ENCODE measurements at regions not wholly inside any gene's neighbourhood (a gene's known extent, or its start where the extent isn't known, plus 50 kb on each side); places are given as distances from the start of the nearest gene placed in this dataset.

- Mint-ChIP-seq H3K36me3 (ENCODE audit: low read depth, unreplicated experiment) (peaks cover 2% of the 10 kb centered on the region), H3K27ac (ENCODE audit: unreplicated experiment) (no peak overlapping the region), H3K9me3 (ENCODE audit: unreplicated experiment) (peaks cover 15% of the 10 kb centered on the region), H3K4me1 (ENCODE audit: low read depth, unreplicated experiment) (peaks cover 22% of the 10 kb centered on the region), H3K4me3 (ENCODE audit: unreplicated experiment) (no peak overlapping the region), H3K27me3 (ENCODE audit: low read depth, unreplicated experiment) (peaks cover 18% of the 10 kb centered on the region)
- no peak for DNase-seq (ENCODE audit: low read depth)
- Histone ChIP-seq H3K4me1 (ENCODE audit: insufficient read depth, low read length) (peaks cover 4% of the 10 kb centered on the region), H3K9me3 (ENCODE audit: insufficient read depth, low read depth, low read length) (no peaks in the 10 kb centered on the region), H3K79me2 (ENCODE audit: insufficient read depth, low read length) (no peaks in the 10 kb centered on the region), H3K27ac (ENCODE audit: low read depth, low read length) (no peak overlapping the region), H3K4me2 (ENCODE audit: low read length) (no peak overlapping the region), H3K36me3 (ENCODE audit: insufficient read depth, low read length) (no peaks in the 10 kb centered on the region), H3K9ac (ENCODE audit: low read length) (no peak overlapping the region), H3K27me3 (ENCODE audit: insufficient read depth, low read length) (no peaks in the 10 kb centered on the region), H4K20me1 (ENCODE audit: insufficient read depth, low read length) (no peaks in the 10 kb centered on the region), H3K4me3 (ENCODE audit: insufficient read depth, low read depth, low read length) (no peak overlapping the region), H2AFZ (ENCODE audit: low read depth, low read length) (no peak overlapping the region)
- TF ChIP-seq EZH2 (IDR thresholded peaks at IDR 0.05; ENCODE audit: insufficient read depth, low read length) (no peak), CTCF (IDR thresholded peaks at IDR 0.05; ENCODE audit: insufficient read depth, low read depth, low read length) (no peak)
- no peak for FAIRE-seq
These were observed 244.6 kb downstream of the TOMM20 start for GRCh38 chr1:234884006-234884405.

- H3K9ac ChIP-seq (ENCODE audit: low read length): no peak overlapping the region
- no peaks in the 10 kb centered on the region for H3K79me2 ChIP-seq (ENCODE audit: insufficient read depth, low read length)
- Mint-ChIP-seq H3K4me1 (ENCODE audit: low read depth, unreplicated experiment) (peaks cover 22% of the 10 kb centered on the region), H3K27ac (ENCODE audit: unreplicated experiment) (no peak overlapping the region), H3K27me3 (ENCODE audit: low read depth, unreplicated experiment) (peaks cover 18% of the 10 kb centered on the region), H3K4me3 (ENCODE audit: unreplicated experiment) (no peak overlapping the region), H3K9me3 (ENCODE audit: unreplicated experiment) (peaks cover 13% of the 10 kb centered on the region), H3K36me3 (ENCODE audit: low read depth, unreplicated experiment) (peaks cover 2% of the 10 kb centered on the region)
- H3K27ac ChIP-seq (ENCODE audit: low read depth, low read length): no peak overlapping the region
- H4K20me1 ChIP-seq (ENCODE audit: insufficient read depth, low read length): no peaks in the 10 kb centered on the region
- H2AFZ ChIP-seq (ENCODE audit: low read depth, low read length): no peak overlapping the region
- no peak overlapping the region for H3K4me2 ChIP-seq (ENCODE audit: low read length)
- H3K4me3 ChIP-seq (ENCODE audit: insufficient read depth, low read depth, low read length): no peak overlapping the region
- no peaks in the 10 kb centered on the region for H3K27me3 ChIP-seq (ENCODE audit: insufficient read depth, low read length)
- no peaks in the 10 kb centered on the region for H3K36me3 ChIP-seq (ENCODE audit: insufficient read depth, low read length)
- no peaks in the 10 kb centered on the region for H3K9me3 ChIP-seq (ENCODE audit: insufficient read depth, low read depth, low read length)
- H3K4me1 ChIP-seq (ENCODE audit: insufficient read depth, low read length): peaks cover 4% of the 10 kb centered on the region
- no peak for TF ChIP-seq CTCF (IDR thresholded peaks at IDR 0.05; ENCODE audit: insufficient read depth, low read depth, low read length)
- TF ChIP-seq EZH2 (IDR thresholded peaks at IDR 0.05; ENCODE audit: insufficient read depth, low read length): no peak
- FAIRE-seq (no peak), DNase-seq (ENCODE audit: low read depth) (no peak)
These were observed 245.7 kb downstream of the TOMM20 start for GRCh38 chr1:234882898-234883297.

- no peak overlapping the region for H3K4me2 ChIP-seq (ENCODE audit: low read length)
- H3K4me1 Mint-ChIP-seq (ENCODE audit: low read depth, unreplicated experiment): peaks cover 20% of the 10 kb centered on the region
- no peak for FAIRE-seq
- H3K9me3 ChIP-seq (ENCODE audit: insufficient read depth, low read depth, low read length): no peaks in the 10 kb centered on the region
- TF ChIP-seq CTCF (IDR thresholded peaks at IDR 0.05; ENCODE audit: insufficient read depth, low read depth, low read length) (no peak), EZH2 (IDR thresholded peaks at IDR 0.05; ENCODE audit: insufficient read depth, low read length) (no peak)
- H3K4me3 ChIP-seq (ENCODE audit: insufficient read depth, low read depth, low read length): no peak overlapping the region
- peaks cover 3% of the 10 kb centered on the region for H3K4me1 ChIP-seq (ENCODE audit: insufficient read depth, low read length)
- H3K27me3 Mint-ChIP-seq (ENCODE audit: low read depth, unreplicated experiment): peaks cover 18% of the 10 kb centered on the region
- no peaks in the 10 kb centered on the region for H4K20me1 ChIP-seq (ENCODE audit: insufficient read depth, low read length)
- peaks cover 2% of the 10 kb centered on the region for H3K36me3 Mint-ChIP-seq (ENCODE audit: low read depth, unreplicated experiment)
- H3K27ac ChIP-seq (ENCODE audit: low read depth, low read length): no peak overlapping the region
- H3K27ac Mint-ChIP-seq (ENCODE audit: unreplicated experiment): peak overlapping the region; percentile 41
- H3K79me2 ChIP-seq (ENCODE audit: insufficient read depth, low read length): no peaks in the 10 kb centered on the region
- no peaks in the 10 kb centered on the region for H3K36me3 ChIP-seq (ENCODE audit: insufficient read depth, low read length)
- DNase-seq (ENCODE audit: low read depth): no peak
- H3K27me3 ChIP-seq (ENCODE audit: insufficient read depth, low read length): no peaks in the 10 kb centered on the region
- H2AFZ ChIP-seq (ENCODE audit: low read depth, low read length): no peak overlapping the region
- H3K9ac ChIP-seq (ENCODE audit: low read length): no peak overlapping the region
- H3K9me3 Mint-ChIP-seq (ENCODE audit: unreplicated experiment): peaks cover 13% of the 10 kb centered on the region
- H3K4me3 Mint-ChIP-seq (ENCODE audit: unreplicated experiment): no peak overlapping the region
These were observed 246.5 kb downstream of the TOMM20 start for GRCh38 chr1:234881893-234882771.

All from astrocyte (in vitro differentiated cells and primary cell).